K562 (cell line): ENCODE measurements at regions not wholly inside any gene's neighbourhood (a gene's known extent, or its start where the extent isn't known, plus 50 kb on each side); places are given as distances from the start of the nearest gene placed in this dataset.

Experiments used
- ATAC-seq: fragments of 200-7000 bp; cut with Tn5 transposase; 3 replicates; pipeline ENCODE4 v1.9.1; 2020; ENCODE audit warnings: moderate library complexity
- BruUV-seq: library from RNA; stranded (reverse); fragments of 400-500 nt; replicated peaks from 2 replicates; lab custom pipeline; 2021; lab: Mats Ljungman, UMichigan
- CTCF ChIA-PET: fragments of 300-600 bp; formaldehyde crosslinking; extraction: SDS; loops from one replicate; lab custom pipeline; 2021; ENCODE audit warnings: low intra/inter-chr PET ratio; lab: Yijun Ruan, JAX
- POLR2A ChIA-PET: fragments of 300-600, 350-650 bp; sonication (Branson Sonifier 250); formaldehyde crosslinking; extraction: SDS; loops from one replicate; lab custom pipeline; 2021; ENCODE audit warnings: antibody characterized with exemption, inconsistent platforms; lab: Yijun Ruan, JAX
- DNase-seq, 4 experiments: peaks; one replicate each; pipeline versions ENCODE4 v3.0.0 to v3.0.0-alpha.2; 2011 to 2018; ENCODE audit warnings: low spot score in 3 of 4, mixed read lengths in 3 of 4; ENCODE audit errors: extremely low read depth in 1 of 4
- FAIRE-seq: peaks from 2 replicates; lab custom pipeline; 2011; peaks lifted over from hg19 to GRCh38; lab: Jason Lieb, UNC
- H2AFZ ChIP-seq: 2 replicates; pipeline ENCODE4 v1.6.0; 2011; ENCODE audit warnings: low read depth, low read length, control low read depth, inconsistent platforms
- H3K27ac ChIP-seq: fragments of 200-600 bp; 3 replicates; pipeline ENCODE4 v1.8.0; 2011; ENCODE audit warnings: low read depth, mild to moderate bottlenecking, control low read depth, inconsistent platforms, low read length, moderate library complexity, mixed read lengths; ENCODE audit errors: extremely low read depth
- H3K27me3 ChIP-seq, 2 experiments: fragments of 300-600 bp in 1 of 2; 2 replicates in 1 of 2; 3 replicates in 1 of 2; pipeline versions ENCODE4 v1.6.0 to v1.8.0; 2011; ENCODE audit warnings: inconsistent platforms in 2 of 2, low read length in 2 of 2, mild to moderate bottlenecking in 1 of 2, mixed read lengths in 1 of 2, moderate library complexity in 1 of 2; ENCODE audit not compliant: control insufficient read depth in 2 of 2, insufficient read depth in 2 of 2
- H3K36me3 ChIP-seq: fragments of 300-600 bp; 3 replicates; pipeline ENCODE4 v1.8.0; 2011; ENCODE audit warnings: mild to moderate bottlenecking, low read length, inconsistent platforms; ENCODE audit not compliant: control insufficient read depth, insufficient read depth
- H3K4me1 ChIP-seq, 2 experiments: fragments of 200-600 bp in 1 of 2; replicated peaks in 1 of 2; 2 replicates in 1 of 2; 3 replicates in 1 of 2; pipeline versions ENCODE4 v1.5.1 to v1.8.0; 2011; ENCODE audit warnings: inconsistent platforms in 2 of 2, low read length in 2 of 2, mild to moderate bottlenecking in 1 of 2, mixed read lengths in 1 of 2, moderate library complexity in 1 of 2; ENCODE audit not compliant: control insufficient read depth in 2 of 2, insufficient read depth in 2 of 2
- H3K4me2 ChIP-seq: 2 replicates; pipeline ENCODE4 v1.6.1; 2011; ENCODE audit warnings: low read length, control low read depth, inconsistent platforms, mixed read lengths; ENCODE audit not compliant: insufficient read depth
- H3K4me3 ChIP-seq: fragments of 200-600 bp; sonication (generic), shearing (Covaris generic); 2 replicates; pipeline ENCODE4 v1.5.1; 2016; ENCODE audit warnings: control low read depth, inconsistent platforms
- H3K79me2 ChIP-seq: fragments of 200-600 bp; 3 replicates; pipeline ENCODE4 v1.8.0; 2011; ENCODE audit warnings: low read length, inconsistent platforms; ENCODE audit not compliant: control insufficient read depth, insufficient read depth
- H3K9ac ChIP-seq, 2 experiments: 2 replicates each; pipeline versions ENCODE4 v1.6.0 to v1.6.1; 2011; ENCODE audit warnings: low read depth in 2 of 2, low read length in 2 of 2, control low read depth in 1 of 2, inconsistent platforms in 1 of 2, mild to moderate bottlenecking in 1 of 2, mixed read lengths in 1 of 2; ENCODE audit not compliant: insufficient read depth in 1 of 2
- H3K9me1 ChIP-seq: one replicate; pipeline ENCODE4 v1.6.0; 2011; ENCODE audit warnings: inconsistent platforms, mild to moderate bottlenecking, low read length, moderate library complexity; ENCODE audit not compliant: control insufficient read depth, insufficient read depth
- H3K9me3 ChIP-seq: replicated peaks from 2 replicates; pipeline ENCODE4 v1.5.1; 2011; ENCODE audit warnings: low read depth, low read length, inconsistent platforms; ENCODE audit not compliant: control insufficient read depth, insufficient read depth
- H4K20me1 ChIP-seq: replicated peaks from 2 replicates; pipeline ENCODE4 v1.6.1; 2011; ENCODE audit warnings: low read length, inconsistent platforms, mixed read lengths; ENCODE audit not compliant: control insufficient read depth, insufficient read depth
- ARID2 ChIP-seq: fragments of 450-650 bp; IDR thresholded peaks from 2 replicates; pipeline ENCODE4 v1.6.1; 2017; ENCODE audit warnings: antibody characterized with exemption, mild to moderate bottlenecking
- CTBP1 ChIP-seq: fragments of 450-650 bp; IDR thresholded peaks from 2 replicates; pipeline ENCODE4 v1.6.1; 2016; ENCODE audit warnings: borderline replicate concordance
- KDM2B ChIP-seq: fragments of 250-450 bp; sonication (Bioruptor Pico); IDR thresholded peaks from 2 replicates; pipeline ENCODE4 v1.8.0; 2021; ENCODE audit warnings: mild to moderate bottlenecking, moderate library complexity
- NCOA4 ChIP-seq: fragments of 450-650 bp; IDR thresholded peaks from 2 replicates; pipeline ENCODE4 v1.6.1; 2018; ENCODE audit warnings: mild to moderate bottlenecking; ENCODE audit not compliant: partially characterized antibody
- PYGO2 ChIP-seq: fragments of 450-650 bp; IDR thresholded peaks from 2 replicates; pipeline ENCODE4 v1.6.1; 2016; ENCODE audit warnings: mild to moderate bottlenecking, missing genetic modification characterization, moderate library complexity, missing compliant biosample characterization
- TOE1 ChIP-seq, 2 experiments: fragments of 450-650 bp in 1 of 2; sonication (generic) in 1 of 2; formaldehyde crosslinking in 1 of 2; IDR thresholded peaks; 2 replicates each; pipeline versions ENCODE4 v1.7.1 to v1.8.0; 2016 to 2022; ENCODE audit warnings: borderline replicate concordance in 2 of 2, mild to moderate bottlenecking in 2 of 2, antibody characterized with exemption in 1 of 2, inconsistent platforms in 1 of 2, low read depth in 1 of 2, missing genetic modification reagents in 1 of 2, moderate library complexity in 1 of 2
- ZNF124 ChIP-seq: sonication (generic); formaldehyde crosslinking; IDR thresholded peaks from 2 replicates; pipeline ENCODE4 v1.8.1; 2022; ENCODE audit warnings: missing genetic modification reagents
- ZNF133 ChIP-seq: fragments of 250-450 bp; sonication (Bioruptor Pico); IDR thresholded peaks from 2 replicates; pipeline ENCODE4 v1.4.0; 2020; ENCODE audit warnings: mild to moderate bottlenecking
- ZNF263 ChIP-seq: sonication (generic); formaldehyde crosslinking; IDR thresholded peaks from 2 replicates; pipeline ENCODE4 v1.8.0; 2022; ENCODE audit warnings: mild to moderate bottlenecking, missing genetic modification reagents, borderline replicate concordance
- WGBS: fragments of 100-300 bp; shearing (Covaris generic); methylation state at CpG from one replicate; pipeline ENCODE4 v1.1.6; 2016; ENCODE audit warnings: low coverage, mixed read lengths; ENCODE audit not compliant: insufficient coverage; ENCODE audit errors: missing lambda C conversion rate; 5-methylcytosine and 5-hydroxymethylcytosine counted together
- in situ Hi-C: fragments of 300-500 bp; cut with MboI; formaldehyde crosslinking; loops from 4 replicates; pipeline ENCODE4 v1.15.0; 2018; ENCODE audit warnings: inconsistent platforms, mixed read lengths
- intact Hi-C: fragments of 100-400 bp; cut with micrococcal nuclease; formaldehyde crosslinking; loops from 2 replicates; pipeline ENCODE4 v1.14.2; 2022
- TF ChIP-seq, protein P1 (sequence below): sonication (generic); formaldehyde crosslinking; IDR thresholded peaks from 2 replicates; pipeline ENCODE4 v1.8.0; 2022; ENCODE audit warnings: mild to moderate bottlenecking, missing genetic modification reagents
- TF ChIP-seq, protein P2 (sequence below): fragments of 450-650 bp; IDR thresholded peaks from 2 replicates; pipeline ENCODE4 v1.6.1; 2016; ENCODE audit warnings: antibody characterized with exemption

DNA sequence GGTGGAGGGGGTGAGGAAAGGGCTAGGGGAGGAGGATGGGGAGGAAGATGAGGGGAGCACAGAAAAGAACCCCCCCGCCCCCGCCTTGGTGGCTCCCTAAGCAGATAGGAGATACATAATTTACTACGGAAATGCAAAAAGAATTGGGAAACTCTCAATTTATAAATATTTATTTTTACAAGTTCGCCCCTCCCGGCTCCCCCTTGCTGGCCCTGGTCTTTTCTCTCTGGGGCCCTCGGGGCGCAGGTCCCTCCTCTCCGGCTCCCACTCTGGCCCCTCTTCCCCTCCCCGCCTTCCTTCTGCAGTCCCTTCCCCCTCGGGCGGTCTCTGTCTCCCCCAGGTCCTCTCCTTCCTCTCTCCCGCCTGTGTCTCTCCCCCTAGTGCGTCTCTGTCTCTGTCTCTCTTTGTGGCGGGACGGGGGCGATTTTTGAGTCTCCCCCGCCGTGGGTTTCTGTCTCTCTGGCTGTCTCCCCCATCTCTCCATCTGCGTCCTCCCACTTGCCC, 173.6 kb upstream of the IER5L start:
- CTCF ChIA-PET = no interaction called here
- Histone ChIP-seq H3K4me1 (peaks cover 6 to 20% of the 10 kb centered on the region in 2 experiments; a peak in 3 of 5 replicates), H2AFZ (peak overlapping the region; percentile 81), H3K4me2 (peak overlapping the region; percentile 38; the same call in 1 of the 2 replicates), H3K27me3 (peaks cover 0 to 15% of the 10 kb centered on the region in 2 experiments; a peak in 3 of 5 replicates), H3K36me3 (no peaks in the 10 kb centered on the region), H3K9me1 (no peaks in the 10 kb centered on the region), H4K20me1 (no peaks in the 10 kb centered on the region; the same call in 1 of the 2 replicates), H3K4me3 (peak overlapping the region; percentile 37), H3K9ac (peak overlapping the region in 1 of 2 experiments; percentile 49; a peak in 1 of 4 replicates), H3K9me3 (no peaks in the 10 kb centered on the region), H3K27ac (no peak overlapping the region), H3K79me2 (no peaks in the 10 kb centered on the region)
- WGBS = 7% methylated on average over 11 of the region's 19 CpGs
- POLR2A ChIA-PET = interaction anchor here (0.6 kb wide), 1 partner anchor 8 kb away, joined by 3 read pairs; no protein-coding TSS in a partner anchor
- intact Hi-C loops (no loop called here), in situ Hi-C loops (no loop called here)
- DNase-seq (peak in 2 of 4 experiments; percentile 32 to 44), FAIRE-seq (no peak), ATAC-seq (peak; percentile 14; the same call in 1 of the 3 replicates)
- no TSS peak for BruUV-seq
- TF ChIP-seq, protein P1, sequence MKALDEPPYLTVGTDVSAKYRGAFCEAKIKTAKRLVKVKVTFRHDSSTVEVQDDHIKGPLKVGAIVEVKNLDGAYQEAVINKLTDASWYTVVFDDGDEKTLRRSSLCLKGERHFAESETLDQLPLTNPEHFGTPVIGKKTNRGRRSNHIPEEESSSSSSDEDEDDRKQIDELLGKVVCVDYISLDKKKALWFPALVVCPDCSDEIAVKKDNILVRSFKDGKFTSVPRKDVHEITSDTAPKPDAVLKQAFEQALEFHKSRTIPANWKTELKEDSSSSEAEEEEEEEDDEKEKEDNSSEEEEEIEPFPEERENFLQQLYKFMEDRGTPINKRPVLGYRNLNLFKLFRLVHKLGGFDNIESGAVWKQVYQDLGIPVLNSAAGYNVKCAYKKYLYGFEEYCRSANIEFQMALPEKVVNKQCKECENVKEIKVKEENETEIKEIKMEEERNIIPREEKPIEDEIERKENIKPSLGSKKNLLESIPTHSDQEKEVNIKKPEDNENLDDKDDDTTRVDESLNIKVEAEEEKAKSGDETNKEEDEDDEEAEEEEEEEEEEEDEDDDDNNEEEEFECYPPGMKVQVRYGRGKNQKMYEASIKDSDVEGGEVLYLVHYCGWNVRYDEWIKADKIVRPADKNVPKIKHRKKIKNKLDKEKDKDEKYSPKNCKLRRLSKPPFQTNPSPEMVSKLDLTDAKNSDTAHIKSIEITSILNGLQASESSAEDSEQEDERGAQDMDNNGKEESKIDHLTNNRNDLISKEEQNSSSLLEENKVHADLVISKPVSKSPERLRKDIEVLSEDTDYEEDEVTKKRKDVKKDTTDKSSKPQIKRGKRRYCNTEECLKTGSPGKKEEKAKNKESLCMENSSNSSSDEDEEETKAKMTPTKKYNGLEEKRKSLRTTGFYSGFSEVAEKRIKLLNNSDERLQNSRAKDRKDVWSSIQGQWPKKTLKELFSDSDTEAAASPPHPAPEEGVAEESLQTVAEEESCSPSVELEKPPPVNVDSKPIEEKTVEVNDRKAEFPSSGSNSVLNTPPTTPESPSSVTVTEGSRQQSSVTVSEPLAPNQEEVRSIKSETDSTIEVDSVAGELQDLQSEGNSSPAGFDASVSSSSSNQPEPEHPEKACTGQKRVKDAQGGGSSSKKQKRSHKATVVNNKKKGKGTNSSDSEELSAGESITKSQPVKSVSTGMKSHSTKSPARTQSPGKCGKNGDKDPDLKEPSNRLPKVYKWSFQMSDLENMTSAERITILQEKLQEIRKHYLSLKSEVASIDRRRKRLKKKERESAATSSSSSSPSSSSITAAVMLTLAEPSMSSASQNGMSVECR = no peak
- TF ChIP-seq KDM2B (CRISPR knock-in tag) (no peak), ARID2 (no peak), ZNF263 (CRISPR knock-in tag) (peak; percentile 63), NCOA4 (no peak), ZNF124 (CRISPR knock-in tag) (no peak), CTBP1 (no peak), ZNF133 (CRISPR knock-in tag) (no peak), PYGO2 (tag) (no peak), TOE1 (IDR thresholded peaks at IDR 0.05; ENCODE audit: borderline replicate concordance) (no peak), TOE1 (CRISPR knock-in tag; IDR thresholded peaks at IDR 0.05; ENCODE audit: borderline replicate concordance, low read depth) (no peak)
- TF ChIP-seq, protein P2, sequence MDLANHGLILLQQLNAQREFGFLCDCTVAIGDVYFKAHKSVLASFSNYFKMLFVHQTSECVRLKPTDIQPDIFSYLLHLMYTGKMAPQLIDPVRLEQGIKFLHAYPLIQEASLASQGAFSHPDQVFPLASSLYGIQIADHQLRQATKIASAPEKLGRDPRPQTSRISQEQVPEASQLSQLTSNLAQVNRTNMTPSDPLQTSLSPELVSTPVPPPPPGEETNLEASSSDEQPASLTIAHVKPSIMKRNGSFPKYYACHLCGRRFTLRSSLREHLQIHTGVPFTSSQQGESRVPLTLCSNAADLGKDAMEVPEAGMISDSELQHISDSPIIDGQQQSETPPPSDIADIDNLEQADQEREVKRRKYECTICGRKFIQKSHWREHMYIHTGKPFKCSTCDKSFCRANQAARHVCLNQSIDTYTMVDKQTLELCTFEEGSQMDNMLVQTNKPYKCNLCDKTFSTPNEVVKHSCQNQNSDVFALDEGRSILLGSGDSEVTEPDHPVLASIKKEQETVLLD = peak; percentile 41; the same call in 1 of the 2 replicates
